C4-2B (cell line): ENCODE measurements at regions not wholly inside any gene's neighbourhood (a gene's known extent, or its start where the extent isn't known, plus 50 kb on each side); places are given as distances from the start of the nearest gene placed in this dataset.

Experiments used
- CTCF ChIP-seq: fragments of 450-650 bp; conservative IDR thresholded peaks from 2 replicates; pipeline ENCODE4 v1.5.1; 2017; ENCODE audit warnings: mild to moderate bottlenecking
- ZFX ChIP-seq: fragments of 450-650 bp; IDR thresholded peaks from 2 replicates; pipeline ENCODE4 v1.6.1; 2017

- TF ChIP-seq CTCF (no peak), ZFX (no peak)
Measured at GRCh38 chr9:115614326-115614999, 496.5 kb upstream of the TNC start.
